HG02678 (cell line): ENCODE measurements at regions not wholly inside any gene's neighbourhood (a gene's known extent, or its start where the extent isn't known, plus 50 kb on each side); places are given as distances from the start of the nearest gene placed in this dataset.

ENCODE experiments used
- ATAC-seq: cut with Tn5 transposase; IDR thresholded peaks from one replicate; pipeline ENCODE4 v1.9.1; 2021; ENCODE audit warnings: mild to moderate bottlenecking, moderate library complexity; ENCODE audit not compliant: unreplicated experiment

- ATAC-seq = no peak
These were observed 169.7 kb upstream of the TPK1 start for GRCh38 chr7:145005601-145006000.

- ATAC-seq = no peak
These were observed 161.7 kb upstream of the TPK1 start for GRCh38 chr7:144997512-144997911.

- no peak for ATAC-seq
These were observed 159.6 kb upstream of the TPK1 start for GRCh38 chr7:144995495-144995894.

- no peak for ATAC-seq
These were observed 155.2 kb upstream of the TPK1 start for GRCh38 chr7:144991041-144991440.

GRCh38 chr7:144987686-144988085 lies 151.8 kb upstream of the TPK1 start:
- ATAC-seq = no peak

GRCh38 chr7:144982133-144982532 lies 146.3 kb upstream of the TPK1 start:
- ATAC-seq = no peak

GRCh38 chr7:144975882-144976281 lies 140.0 kb upstream of the TPK1 start:
- no peak for ATAC-seq

- no peak for ATAC-seq
These were observed 133.9 kb upstream of the TPK1 start for GRCh38 chr7:144969787-144970186.

GRCh38 chr7:144960763-144961162 lies 124.9 kb upstream of the TPK1 start:
- ATAC-seq = no peak

- ATAC-seq = no peak
These were observed 122.1 kb upstream of the TPK1 start for GRCh38 chr7:144957998-144958397.

GRCh38 chr7:144955422-144955821 lies 119.6 kb upstream of the TPK1 start:
- no peak for ATAC-seq

GRCh38 chr7:144941127-144941526 lies 105.3 kb upstream of the TPK1 start:
- no peak for ATAC-seq

GRCh38 chr7:144937199-144937598 lies 101.3 kb upstream of the TPK1 start:
- no peak for ATAC-seq

- no peak for ATAC-seq
These were observed 100.5 kb upstream of the TPK1 start for GRCh38 chr7:144936314-144936713.

- ATAC-seq = no peak
These were observed 74.6 kb upstream of the TPK1 start for GRCh38 chr7:144910411-144910810.

- ATAC-seq = no peak
These were observed 73.2 kb upstream of the TPK1 start for GRCh38 chr7:144908943-144909556.

GRCh38 chr7:144908324-144908723 lies 72.5 kb upstream of the TPK1 start:
- no peak for ATAC-seq

GRCh38 chr7:144907577-144907976 lies 71.7 kb upstream of the TPK1 start:
- ATAC-seq = peak; percentile 65

GRCh38 chr7:144903201-144903600 lies 67.3 kb upstream of the TPK1 start:
- no peak for ATAC-seq

GRCh38 chr7:144892761-144893160 lies 56.9 kb upstream of the TPK1 start:
- ATAC-seq = no peak
